DMS79 (cell line): ENCODE measurements at regions not wholly inside any gene's neighbourhood (a gene's known extent, or its start where the extent isn't known, plus 50 kb on each side); places are given as distances from the start of the nearest gene placed in this dataset.
"Not testable (repeated sequence)": the region's sequence is repeated elsewhere in the genome, so short reads cannot be mapped to it uniquely, and the experiment has no call there.

Experiments used
- DNase-seq: peaks from one replicate; lab custom pipeline; 2025; lab: John Stamatoyannopoulos, UW

DNA sequence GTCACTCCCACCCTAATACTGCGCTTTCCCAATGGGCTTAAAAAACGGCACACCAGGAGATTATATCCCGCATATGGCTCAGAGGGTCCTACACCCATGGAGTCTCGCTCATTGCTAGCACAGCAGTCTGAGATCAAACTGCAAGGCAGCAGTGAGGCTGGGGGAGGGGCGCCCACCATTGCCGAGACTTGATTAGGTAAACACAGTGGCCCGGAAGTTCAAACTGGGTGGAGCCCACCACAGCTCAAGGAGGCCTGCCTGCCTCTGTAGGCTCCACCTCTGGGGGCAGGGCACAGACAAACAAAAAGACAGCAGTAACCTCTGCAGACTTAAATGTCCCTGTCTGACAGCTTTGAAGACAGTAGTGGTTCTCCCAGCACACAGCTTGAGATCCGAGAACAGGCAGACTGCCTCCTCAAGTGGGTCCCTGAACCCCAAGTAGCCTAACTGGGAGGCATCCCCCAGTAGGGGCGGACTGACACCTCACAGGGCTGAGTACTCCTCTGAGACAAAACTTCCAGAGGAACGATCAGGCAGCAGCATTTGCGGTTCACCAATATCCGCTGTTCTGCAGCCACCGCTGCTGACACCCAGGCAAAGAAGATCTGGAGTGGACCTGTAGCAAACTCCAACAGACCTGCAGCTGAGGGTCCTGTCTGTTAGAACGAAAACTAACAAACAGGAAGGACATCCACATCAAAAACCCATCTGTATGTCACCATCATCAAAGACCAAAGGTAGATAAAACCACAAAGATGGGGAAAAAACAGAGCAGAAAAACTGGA lies 1085.6 kb upstream of the FANCL start:
- DNase-seq, result not testable (repeated sequence)

DNA sequence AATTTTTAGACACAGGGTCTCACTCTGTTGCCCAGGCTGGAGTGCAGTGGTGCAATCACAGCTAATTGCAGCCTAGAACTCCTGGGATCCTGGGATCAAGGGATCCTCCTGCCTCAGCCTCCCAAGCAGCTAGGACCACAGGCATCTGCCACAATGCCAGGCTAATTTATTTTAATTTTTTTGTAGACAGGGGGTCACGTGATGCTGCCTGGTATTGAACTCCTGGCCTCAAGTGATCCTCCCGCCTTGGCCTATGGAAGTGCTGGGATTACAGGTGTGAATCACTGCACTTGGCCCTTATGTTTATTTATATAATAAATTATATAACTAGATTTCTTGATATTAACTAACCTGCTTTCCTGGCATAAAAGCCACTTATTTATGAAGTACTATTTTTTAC lies 1081.7 kb upstream of the FANCL start:
- no peak for DNase-seq

DNA sequence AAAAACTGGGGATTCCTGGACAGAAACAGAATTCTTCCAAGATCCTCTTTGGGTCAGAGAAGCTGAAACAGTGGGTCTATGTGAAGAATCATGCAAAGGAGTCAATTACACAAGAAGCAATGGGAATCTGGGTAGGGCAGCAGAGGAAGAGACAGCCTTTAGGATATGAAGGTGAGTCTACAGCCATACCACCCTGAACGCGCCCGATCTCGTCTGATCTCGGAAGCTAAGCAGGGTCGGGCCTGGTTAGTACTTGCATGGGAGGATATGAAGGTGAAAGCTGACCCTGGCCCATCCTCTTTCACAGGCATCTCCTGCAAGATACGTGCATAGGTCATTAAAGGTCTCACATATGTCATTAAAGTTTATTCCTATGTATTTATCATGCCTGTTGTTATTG lies 1080.9 kb upstream of the FANCL start:
- DNase-seq, result no peak

DNA sequence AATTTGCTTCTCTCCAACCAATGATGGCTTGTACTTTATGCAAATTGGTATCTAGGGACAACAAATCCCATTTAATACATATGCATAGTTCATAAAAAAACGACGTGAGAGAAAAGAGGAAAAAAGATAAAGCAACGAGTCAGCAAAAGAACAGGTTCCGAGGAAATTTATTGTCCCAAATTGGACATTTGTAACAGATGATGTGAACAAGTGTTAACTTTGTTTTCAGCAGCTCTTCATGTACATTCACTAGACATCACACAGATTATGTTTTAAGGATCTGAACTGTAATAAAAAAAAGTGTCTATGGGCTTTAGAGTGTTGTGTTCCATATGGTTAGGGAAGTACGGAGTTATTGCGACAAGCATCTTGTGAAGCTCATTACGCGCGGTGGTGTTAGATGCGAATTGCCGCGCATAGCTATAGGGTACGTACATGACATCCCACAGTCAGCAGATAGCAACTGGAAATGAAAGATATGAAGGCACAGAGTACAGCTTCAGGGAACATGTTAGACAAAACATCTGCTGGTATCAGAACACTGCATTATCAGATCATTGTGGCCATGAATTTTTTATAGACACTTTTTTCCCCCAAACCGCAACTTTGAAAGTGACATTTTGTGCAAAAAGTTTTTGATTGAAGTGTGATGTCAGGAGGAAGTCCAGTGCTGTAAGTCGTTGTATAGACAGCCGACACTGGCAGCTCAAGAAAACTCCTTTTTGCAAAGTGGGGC lies 1073.1 kb upstream of the FANCL start:
- DNase-seq, result no peak

DNA sequence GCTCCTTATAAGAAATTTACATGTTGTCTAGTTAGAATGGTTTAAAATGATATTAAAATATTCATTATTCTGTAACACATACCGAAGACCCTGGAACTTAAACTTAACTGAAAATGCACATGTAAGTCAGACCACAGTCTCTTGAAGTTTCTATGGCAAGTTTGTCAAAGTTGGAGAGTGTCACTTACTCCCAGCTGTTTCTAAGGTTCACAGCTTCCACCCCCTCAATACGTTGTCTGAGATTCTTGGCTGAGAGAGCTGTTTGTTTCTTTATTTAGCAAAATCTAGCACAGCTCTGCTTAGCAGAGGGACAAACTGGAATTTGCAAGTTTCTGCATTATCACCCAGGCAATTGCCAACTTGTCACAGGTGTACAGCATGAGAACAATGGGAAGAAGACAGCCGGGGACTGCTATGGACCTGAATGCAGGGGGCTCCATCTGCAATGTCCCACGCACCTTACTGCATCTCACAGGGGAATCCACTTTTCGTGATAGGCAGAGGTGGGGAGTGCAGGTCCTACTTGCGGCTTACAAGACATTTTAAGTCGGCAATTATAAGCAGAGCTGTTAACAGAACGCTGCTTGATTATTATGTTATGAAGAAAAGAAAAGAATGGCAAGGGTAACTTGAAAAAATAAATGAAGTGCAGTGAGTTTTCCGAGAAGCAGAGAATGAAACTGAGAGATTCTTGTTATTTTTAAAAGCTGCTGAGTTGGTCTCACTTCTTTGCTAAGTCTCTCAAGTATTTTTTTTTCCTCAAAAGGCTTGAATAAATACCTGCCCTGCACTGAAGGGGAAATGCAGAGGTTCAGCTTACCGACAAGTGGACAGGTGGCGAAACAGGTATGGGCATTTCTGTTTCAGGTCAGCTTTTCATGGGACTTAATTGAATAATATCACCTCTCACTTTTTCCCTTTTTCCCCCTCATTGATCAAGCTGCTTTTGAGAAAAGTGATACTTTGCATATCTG lies 1072.1 kb upstream of the FANCL start:
- peak; percentile 37 for DNase-seq

DNA sequence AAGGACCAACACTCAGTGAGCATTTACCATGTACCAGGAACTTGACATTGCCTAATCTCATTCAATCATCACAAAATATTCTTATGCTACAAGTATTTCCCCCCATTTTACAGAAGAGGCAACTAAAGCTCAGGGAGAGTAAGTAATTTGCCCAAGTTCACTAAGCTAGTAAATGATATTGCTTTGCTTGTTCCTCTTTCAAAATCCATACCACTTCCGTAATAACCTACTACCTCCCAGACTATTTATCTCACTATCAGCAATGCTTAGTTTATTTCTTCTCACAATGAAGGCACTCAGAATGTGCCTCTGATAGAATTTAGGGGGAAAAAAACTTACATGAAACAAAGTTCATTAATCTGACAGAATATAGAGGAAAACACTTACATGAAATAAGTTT lies 1070.9 kb upstream of the FANCL start:
- no peak for DNase-seq

DNA sequence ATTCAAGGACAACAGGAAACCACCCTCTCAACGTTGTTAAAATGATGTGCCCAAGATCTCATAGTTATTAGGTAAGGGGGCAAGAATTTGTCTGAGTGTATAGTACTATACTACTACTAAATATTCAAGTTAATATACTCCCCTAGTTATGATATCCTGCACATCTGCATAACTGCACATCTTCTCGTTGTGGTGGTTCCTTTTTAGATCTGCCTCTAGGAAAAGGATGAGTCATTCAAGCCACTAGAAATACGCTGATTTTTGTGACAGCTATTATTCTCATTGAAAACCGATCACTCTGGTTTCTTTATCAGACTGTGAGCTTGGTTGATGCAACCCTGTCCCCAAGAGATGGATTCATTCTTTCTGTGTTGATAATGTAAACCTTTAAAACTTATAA lies 1067.0 kb upstream of the FANCL start:
- no peak for DNase-seq

DNA sequence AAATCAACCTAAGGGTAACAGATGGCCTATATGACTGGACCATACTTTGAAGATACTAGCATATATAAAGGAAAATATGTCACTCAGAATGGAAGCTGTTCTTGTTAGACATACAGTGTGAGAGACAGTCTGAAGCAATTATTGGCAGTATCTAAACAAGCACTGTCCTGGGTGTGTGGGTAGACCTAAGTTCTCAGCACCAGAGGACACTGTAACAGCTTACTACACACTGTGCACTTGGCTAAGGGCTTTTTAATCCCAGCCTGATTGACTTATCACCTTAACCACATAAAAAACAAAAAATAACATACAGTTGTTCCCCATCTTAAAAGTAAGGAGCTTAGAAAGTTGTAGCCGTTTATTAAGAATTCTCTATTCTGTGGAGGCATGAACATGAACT lies 1066.1 kb upstream of the FANCL start:
- no peak for DNase-seq

DNA sequence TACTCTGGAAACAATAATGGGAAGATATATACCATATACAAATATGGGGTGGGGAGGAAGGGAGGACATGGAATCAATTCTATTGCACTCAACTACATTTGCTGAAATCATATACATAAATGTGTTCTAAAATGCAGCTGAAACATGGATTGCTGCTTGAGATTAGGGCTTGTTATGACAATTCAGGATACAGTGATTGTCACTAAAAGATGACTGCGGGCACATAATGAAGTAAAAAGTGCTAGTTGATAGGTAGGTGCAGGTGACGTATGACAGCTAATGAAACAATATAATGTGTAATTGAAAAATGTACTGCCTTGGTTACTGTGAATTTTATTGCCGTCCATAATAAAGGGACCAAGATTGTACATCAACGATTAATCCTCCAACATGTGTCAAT lies 1062.1 kb upstream of the FANCL start:
- no peak for DNase-seq

DNA sequence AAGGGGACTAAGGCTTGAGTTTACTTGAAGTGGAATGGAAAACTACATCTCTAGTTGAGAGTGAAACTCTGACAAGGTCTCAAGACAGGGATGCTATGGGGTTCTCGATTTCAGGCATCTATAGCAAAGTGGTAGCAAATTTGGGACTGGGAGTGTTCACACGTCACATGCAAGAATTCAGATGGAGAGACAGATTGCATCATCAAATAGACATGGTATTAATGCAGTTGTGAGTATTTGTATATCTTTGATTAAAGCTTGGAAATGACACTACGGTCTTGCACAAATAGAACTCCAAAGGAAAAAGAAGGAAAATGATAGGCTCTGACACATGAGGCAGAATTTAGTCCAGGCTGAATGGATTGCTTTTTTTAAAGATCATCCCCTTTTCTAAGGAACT lies 1061.6 kb upstream of the FANCL start:
- no peak for DNase-seq

DNA sequence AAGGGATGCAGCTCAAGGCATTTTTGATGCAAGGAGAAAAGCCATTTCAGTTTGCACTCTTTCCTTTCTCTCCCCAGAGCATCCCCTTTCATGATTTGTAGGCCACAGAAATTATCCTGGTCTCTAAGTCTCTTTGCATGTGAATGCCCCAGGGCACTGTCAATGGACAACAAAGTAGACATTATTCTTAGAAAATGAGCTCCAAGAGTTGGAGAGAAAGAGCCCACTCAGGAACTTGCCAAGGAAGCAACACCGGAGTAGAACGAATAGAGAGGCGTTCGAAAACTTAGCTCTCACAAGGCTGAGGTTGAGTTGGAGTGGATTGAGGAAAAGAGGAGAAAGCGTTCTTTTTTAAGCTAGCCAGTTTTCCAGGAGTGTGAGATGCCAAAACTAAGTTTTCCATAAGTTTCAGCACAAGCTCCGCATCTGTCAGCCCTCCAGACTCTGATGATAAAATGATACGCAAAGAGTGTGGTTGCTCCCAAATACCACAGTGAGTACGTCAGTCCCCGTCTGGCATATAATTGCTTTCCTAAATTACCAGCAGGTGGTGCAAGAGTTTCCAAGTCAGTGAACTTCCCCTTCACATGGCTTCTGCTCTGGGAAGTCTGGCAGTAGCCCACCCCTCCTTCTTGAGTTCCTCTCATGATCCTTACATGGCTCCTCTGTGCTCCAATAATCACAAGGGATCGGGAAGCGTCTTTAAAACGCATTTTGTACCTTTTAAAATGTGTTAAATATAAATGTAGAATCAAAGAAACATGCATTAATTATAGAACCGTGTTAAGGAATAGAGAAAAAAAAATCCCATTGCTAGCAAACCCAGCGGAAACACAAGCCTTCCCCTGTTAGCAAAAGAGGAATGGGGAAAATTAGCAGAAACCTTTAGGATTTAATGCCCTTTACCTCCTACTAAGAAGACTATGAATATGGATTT lies 1060.6 kb upstream of the FANCL start:
- no peak for DNase-seq

DNA sequence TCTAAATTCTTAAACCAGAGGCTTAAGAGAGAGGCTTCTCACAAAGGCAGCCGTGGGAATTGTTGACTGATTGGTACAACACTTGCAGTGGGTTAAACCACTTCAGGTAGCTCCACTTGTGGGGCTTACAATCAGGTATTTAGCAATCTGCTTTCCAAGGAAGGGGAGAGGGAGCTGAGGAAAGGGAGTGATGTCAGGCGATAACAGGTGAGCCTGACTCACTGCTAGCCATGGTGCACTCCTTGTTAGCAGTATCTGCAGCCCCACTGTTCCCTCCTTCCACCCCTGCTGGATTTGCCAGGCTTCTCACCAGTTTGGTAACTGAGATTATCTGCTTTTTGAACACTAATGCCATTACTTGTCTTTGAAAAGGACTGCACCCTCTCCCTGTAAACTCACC lies 1056.7 kb upstream of the FANCL start:
- DNase-seq, result no peak

DNA sequence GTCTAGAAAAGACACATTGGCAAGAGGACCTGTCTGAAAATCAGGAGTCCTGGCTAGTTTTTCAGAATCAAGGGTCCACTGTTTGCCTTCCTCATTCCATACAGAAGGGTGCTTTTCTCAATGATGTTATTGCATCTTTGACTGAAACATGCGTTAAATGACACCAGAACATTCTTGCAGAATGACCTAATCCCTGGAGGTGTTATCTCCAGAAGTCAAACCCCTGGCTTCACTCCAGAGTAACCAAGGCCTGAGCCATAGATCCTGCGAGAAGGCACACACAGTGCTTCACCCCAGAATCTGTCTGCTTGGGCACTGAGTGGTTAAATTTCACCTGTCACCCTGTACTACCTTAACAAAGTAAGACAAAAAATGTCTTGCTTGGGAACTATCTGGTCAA lies 1055.2 kb upstream of the FANCL start:
- no peak for DNase-seq

DNA sequence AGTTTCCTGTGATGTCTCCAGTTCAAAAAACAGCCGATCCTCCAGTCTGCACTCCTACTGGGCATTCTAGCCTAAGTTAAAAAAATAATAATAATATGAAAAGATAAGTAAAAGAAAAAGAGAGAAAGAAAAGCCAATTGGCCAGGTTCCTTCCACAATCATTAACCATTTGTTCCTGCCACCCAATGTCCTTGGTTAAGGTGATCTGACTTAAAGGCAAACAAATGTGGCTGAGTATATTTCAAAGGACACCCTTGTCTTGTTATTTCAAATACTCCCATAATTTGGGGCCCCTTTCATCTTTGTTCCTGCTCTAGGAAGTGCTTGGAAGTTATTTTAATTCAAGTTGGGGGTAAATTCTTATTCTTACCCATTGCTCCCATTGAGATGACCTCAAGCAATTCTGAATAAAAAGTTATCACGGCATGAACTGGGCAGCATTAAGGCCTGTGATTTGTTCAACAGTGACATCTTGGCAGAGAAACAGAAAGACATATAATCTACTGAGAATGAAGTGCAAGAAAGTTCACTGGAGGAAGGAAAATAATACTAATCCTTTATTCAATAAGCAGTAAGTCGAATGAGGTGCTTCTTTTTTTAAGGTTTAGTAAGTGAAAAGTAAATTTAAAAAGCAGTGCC lies 1054.5 kb upstream of the FANCL start:
- DNase-seq, result no peak

DNA sequence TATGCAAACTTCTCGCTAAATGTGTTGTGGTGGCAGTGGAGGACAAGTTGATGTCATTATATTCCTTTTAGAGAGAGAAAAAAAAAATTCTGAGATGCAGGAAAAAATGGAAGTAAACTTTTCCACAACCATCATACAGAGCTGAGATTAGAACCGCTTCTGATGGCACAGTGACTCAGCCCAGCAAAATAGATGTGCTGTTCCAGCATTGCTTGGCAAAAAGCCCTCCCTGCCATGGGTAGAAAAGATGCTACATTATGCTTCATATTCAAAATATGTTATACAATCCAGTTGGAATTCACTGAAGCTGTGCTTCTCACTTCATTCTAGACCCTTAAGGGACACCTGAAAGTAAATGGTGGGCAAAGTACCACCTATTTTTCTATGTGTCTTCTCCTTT lies 1047.6 kb upstream of the FANCL start:
- DNase-seq, result no peak

DNA sequence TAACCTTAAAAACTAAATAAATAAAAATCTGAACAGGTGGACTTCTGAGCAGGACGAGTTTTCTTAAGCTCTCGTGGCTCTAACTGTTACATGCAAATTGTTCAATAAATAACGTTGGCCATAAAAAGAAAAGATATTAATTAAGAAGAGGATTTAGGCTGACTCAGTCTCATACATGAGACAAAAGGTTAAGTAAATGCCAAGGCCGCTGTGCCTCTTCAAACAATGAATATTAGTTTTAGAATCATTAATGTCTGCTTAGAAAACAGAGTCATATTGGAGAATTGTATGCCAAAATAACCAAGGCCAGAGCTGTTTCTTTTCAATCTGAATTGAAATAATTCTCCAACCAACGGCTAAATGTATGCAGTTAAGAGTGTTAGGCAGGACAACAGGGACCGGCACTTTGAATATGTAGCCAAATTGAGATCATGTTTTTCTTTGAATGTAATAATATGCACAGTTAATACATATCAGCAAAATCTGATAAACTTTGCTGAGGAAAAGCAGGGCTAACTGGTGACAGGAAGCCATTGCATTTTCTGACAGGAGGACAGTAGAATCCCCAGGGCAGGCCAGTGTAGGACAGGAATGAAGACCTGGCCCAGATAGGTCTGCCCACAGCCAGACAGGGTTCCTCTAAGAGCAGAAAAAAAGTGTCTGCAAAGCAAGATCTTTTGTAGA lies 1041.4 kb upstream of the FANCL start:
- DNase-seq, result no peak

DNA sequence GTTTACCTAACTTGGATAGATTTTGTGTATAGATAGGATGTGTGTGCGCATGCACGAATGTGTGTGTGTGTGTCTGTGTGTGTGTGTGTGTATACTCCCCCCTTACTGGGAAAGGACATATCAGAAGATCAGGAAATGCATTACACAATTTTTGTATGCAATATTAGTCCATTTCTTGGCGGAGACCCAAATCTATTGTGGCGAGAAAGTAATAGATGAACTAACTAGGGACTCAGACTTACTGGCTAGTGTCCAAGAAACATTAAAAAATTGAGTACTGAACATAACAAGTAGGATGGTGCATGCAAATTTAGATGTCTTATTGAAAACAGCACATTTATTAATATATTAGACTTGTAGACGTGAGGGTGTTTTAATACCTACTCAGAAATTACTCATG lies 1036.5 kb upstream of the FANCL start:
- DNase-seq, result no peak

DNA sequence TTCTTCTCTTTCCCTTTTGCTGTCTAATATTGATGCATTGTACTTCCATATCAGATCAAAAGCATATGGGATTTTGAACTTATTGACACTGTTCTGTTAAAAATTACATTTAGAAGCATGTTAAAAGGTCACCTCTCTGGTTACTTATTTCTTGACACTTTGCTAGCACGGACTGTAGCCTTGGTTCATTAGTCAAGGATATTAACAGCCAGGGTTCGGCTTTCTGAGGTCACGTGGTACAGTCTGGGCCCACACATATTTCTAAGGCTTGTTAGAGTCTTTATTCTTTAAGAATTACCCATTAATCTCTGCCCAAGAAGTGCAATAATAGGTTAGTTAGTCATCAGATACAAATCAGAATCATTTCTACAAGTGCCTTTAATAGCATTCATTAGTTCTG lies 1035.8 kb upstream of the FANCL start:
- no peak for DNase-seq

DNA sequence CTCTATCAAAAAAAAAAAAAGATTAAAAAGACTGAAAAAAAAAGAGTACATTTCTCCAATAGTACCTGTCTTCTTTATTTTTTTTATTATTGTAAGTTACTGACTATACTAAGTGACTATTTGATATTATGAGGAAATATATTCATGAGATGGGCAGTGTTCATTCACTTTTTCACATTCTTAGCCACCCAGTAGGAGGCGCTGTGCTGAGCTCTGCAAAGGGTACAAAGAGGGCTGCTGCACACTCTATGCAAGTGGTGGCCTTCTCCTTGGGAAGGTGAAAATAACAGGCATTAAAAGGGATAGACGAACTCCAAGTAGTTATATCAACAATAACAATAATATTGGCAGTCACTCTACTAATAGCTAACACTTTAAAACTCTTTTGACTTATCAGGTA lies 1034.9 kb upstream of the FANCL start:
- no peak for DNase-seq

DNA sequence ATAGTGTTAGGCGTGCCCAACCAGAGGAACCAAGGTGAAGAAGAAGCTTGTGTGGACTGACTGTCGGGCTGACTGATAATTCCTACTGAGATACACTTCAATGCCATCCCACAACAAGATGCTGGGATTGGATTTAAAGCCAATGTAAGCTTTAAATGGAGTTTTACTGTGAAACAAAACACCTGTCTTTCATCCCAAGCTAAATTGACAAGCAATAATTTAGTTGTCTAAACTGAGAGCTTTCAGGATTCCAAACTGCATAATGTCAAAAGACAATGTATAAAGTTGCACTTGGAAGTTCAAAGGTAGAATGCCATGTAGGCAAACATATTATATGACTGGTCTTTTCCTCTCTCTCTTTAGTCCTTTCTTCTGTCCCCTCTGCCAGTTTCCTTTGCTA lies 1025.3 kb upstream of the FANCL start:
- DNase-seq, result no peak
